C4-2B (cell line): ENCODE measurements at regions not wholly inside any gene's neighbourhood (a gene's known extent, or its start where the extent isn't known, plus 50 kb on each side); places are given as distances from the start of the nearest gene placed in this dataset.
A peak's percentile ranks its signal among the peaks of the same experiment; 100 is the strongest.

Source experiments
- ZFX ChIP-seq: fragments of 450-650 bp; IDR thresholded peaks from 2 replicates; pipeline ENCODE4 v1.6.1; 2017
- TF ChIP-seq, protein P1 (sequence below): fragments of 450-650 bp; conservative IDR thresholded peaks from 2 replicates; pipeline ENCODE4 v1.5.1; 2017; ENCODE audit warnings: mild to moderate bottlenecking

DNA sequence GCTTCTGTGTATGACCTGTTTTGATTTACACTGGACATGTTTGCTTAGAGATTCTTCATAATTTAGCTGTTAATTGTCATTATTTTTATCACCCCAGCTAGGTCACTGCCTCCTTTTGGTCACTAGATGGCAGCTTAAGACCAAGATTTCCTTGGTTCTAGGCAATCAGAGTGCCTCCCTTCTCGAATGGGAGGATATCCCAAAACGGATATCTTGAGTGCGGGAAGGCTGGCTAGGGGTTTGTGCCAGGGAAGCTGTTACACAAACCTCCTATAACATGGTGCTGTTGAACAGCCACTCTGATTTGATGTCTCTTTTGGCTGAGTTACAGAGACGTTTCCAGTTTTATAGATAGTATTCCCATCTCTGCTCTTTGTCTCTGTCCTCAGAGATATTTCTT is 283.5 kb downstream of the S1PR1 start:
- TF ChIP-seq, protein P1, sequence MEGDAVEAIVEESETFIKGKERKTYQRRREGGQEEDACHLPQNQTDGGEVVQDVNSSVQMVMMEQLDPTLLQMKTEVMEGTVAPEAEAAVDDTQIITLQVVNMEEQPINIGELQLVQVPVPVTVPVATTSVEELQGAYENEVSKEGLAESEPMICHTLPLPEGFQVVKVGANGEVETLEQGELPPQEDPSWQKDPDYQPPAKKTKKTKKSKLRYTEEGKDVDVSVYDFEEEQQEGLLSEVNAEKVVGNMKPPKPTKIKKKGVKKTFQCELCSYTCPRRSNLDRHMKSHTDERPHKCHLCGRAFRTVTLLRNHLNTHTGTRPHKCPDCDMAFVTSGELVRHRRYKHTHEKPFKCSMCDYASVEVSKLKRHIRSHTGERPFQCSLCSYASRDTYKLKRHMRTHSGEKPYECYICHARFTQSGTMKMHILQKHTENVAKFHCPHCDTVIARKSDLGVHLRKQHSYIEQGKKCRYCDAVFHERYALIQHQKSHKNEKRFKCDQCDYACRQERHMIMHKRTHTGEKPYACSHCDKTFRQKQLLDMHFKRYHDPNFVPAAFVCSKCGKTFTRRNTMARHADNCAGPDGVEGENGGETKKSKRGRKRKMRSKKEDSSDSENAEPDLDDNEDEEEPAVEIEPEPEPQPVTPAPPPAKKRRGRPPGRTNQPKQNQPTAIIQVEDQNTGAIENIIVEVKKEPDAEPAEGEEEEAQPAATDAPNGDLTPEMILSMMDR: peak; percentile 87
- TF ChIP-seq ZFX: no peak
